GM18517 (cell line): ENCODE measurements at regions not wholly inside any gene's neighbourhood (a gene's known extent, or its start where the extent isn't known, plus 50 kb on each side); places are given as distances from the start of the nearest gene placed in this dataset.
"Not testable (repeated sequence)": the region's sequence is repeated elsewhere in the genome, so short reads cannot be mapped to it uniquely, and the experiment has no call there.

ENCODE experiments used
- ATAC-seq: cut with Tn5 transposase; IDR thresholded peaks from one replicate; pipeline ENCODE4 v1.9.1; 2021; ENCODE audit warnings: mild to moderate bottlenecking, moderate library complexity; ENCODE audit not compliant: unreplicated experiment

DNA sequence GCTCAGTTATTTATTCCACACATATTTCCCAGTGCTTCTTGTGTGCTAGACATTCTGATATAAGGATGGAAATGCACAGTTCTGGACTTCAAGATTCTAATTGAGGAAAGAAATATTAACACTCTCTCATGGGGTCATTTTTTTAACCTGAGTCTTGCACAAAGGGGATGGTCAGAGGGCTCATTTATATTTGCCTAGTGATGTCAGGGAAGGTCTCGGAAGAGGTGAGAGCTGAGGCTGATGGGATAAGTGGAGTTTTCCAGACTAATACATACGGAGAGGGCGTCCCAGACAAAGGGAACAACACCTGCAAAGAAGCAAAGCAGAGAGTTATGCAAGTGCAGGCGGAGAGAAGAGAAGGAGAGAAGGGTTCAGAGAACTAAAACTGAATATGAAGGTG is 1304.6 kb upstream of the TENM4 start:
- no peak for ATAC-seq

DNA sequence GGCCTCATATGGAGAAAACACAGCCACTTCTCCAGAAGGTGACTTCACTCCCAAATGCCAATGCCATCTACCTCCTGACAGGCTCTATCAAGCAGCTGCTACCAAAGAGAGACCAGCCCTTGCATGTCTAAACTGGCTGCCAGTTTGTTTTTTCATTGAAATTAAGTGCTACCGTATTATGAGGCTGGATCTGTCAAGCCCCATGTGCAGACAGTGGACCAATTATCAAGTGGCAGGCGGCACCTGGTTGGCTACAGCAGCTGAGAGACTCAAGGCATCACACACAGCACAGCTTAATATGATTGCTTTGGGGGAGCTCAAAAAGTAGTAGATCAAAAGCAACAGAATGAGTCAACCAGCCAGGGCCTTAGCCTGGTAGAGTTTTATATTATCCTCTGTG is 1293.0 kb upstream of the TENM4 start:
- ATAC-seq, result no peak

DNA sequence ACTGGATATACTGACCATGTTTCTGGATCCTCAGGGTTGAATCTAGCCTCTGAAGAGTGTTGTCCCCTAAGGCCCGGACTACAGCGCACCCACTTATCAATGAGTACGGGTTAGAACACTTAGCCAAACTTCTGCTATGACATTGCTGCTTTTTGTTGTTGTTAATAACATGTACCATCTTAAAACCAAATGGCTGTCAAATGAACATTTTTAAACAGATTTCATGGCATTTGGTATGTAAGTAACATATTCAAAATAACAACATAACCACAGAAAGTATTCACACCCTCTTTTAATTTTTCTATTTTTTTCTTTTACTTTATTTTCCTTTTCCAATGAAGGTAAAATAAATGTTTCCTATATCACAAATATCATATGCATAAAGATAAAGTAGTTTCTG is 1292.5 kb upstream of the TENM4 start:
- no peak for ATAC-seq

DNA sequence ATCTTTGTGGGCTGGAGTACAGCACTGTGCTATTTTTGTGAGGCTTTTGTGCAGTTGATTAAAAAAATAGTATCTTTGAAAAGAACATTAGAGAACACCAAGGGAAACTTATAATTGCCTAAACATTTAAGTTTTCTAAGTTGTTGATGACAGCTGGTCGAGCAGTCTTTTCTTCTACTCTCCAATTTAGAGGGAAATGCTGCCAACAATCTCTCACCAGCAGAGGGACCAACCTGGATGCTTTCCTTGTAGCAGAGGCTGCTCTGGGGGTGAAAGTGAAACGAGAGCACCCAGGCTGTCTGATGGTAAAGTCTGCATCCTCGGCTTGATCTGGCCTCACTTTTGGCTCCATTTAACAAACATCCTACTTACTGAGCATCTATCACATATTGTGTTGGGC is 1286.5 kb upstream of the TENM4 start:
- peak; percentile 75 for ATAC-seq

DNA sequence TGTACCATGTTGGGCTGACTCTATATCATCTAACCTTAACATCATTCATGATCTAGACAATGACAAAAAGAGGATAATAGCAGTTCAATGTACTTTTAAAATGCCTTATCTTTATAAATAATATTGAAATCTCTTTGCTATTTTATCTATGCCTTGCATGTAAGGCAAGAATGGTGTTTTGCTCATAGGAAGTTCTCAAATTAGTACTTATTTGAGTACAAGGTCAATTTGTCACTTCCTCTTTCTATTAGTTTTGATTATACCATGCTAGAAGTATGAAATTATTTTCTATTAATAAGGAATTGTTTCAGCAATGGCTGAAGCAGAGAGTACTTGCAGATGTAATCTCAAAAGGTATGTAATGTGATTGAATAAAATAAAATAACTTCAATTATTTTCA is 1285.4 kb upstream of the TENM4 start:
- no peak for ATAC-seq

- ATAC-seq, result no peak
Measured at GRCh38 chr11:80724366-80724765, 1283.5 kb upstream of the TENM4 start.

DNA sequence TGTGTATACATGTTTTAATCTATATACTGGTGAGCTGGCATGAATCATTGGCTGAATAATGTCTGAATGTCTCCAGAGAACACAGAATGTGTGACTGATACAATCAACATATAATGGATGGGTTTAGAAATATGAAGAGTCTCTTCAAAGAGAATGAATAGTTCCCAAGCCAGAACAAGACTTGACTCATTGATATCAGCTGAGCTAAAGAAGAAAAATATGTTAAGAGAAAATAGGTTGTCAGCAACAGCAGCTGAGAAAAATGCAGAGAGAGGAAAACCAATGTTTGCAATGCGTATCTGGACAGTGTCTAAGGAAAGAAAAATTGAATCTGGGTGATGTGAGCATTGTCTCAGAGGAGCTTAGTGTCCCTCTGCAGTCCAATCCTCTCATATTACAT is 1281.8 kb upstream of the TENM4 start:
- ATAC-seq, result no peak

GRCh38 chr11:80720295-80720694 is 1279.5 kb upstream of the TENM4 start:
- no peak for ATAC-seq

GRCh38 chr11:80719292-80719646 is 1278.4 kb upstream of the TENM4 start:
- ATAC-seq, result no peak

- ATAC-seq, result no peak
Measured at GRCh38 chr11:80718611-80719291, 1277.9 kb upstream of the TENM4 start.

GRCh38 chr11:80702264-80702663 is 1261.4 kb upstream of the TENM4 start:
- no peak for ATAC-seq

DNA sequence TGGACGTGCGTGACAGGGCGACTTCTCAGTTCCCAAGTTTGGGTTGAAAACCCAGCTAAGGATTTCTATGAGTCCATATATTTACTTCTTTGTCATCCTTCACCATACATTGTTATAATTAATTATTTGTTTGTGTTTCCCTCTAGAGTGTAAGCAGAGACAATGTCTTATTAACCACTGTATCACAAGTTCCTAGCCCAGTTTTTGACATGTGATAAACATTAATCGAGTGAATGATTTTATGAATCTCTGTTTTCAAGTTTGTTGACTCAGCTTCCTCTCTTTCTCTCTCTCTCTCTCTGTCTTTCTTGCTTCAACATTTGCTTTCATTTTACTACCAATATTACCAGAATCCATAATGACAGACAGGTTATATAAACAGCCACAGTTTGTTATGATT is 1259.6 kb upstream of the TENM4 start:
- no peak for ATAC-seq

- not testable (repeated sequence) for ATAC-seq
Measured at GRCh38 chr11:80699406-80700177, 1258.8 kb upstream of the TENM4 start.

DNA sequence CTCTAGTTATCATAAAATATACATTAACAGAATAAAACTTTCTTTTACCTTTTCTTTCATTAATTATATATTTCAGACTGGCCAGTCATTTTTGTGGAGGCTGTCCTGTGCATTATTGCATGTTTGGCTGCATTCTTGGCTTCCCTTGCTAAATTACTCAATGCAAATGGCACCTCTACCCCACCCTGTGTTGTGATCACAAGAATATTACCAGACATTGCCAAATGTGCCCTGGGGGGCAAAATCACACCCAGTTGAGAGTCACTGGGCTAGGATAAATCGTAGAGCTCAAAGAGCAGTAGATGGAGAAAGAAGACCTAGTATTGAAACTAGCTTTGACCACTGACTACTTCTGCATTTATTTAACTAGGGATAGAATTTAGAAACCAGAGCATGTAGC is 1257.8 kb upstream of the TENM4 start:
- ATAC-seq, result no peak

GRCh38 chr11:80694385-80694784 is 1253.6 kb upstream of the TENM4 start:
- ATAC-seq, result no peak

- ATAC-seq, result no peak
Measured at GRCh38 chr11:80687941-80688340, 1247.1 kb upstream of the TENM4 start.

DNA sequence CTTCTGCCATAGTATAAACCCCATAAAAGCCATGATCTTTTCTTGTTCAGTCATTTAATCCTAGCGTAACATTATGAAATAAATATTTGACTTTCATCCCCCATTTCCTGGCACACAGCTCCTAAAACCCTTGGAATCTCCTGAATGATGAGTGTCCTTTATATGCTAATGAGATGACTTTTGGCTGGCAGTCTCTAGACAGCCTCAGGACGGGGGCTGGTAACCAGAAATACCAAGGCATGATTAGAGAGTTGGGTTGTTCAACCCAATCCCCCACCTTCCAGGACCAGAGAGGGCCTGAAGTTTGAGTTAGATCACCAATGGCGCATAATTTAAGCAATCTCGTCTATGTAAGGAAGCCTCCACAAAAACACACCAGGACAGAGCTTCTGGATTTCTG is 1246.1 kb upstream of the TENM4 start:
- no peak for ATAC-seq

GRCh38 chr11:80673566-80673965 is 1232.7 kb upstream of the TENM4 start:
- no peak for ATAC-seq

GRCh38 chr11:80669620-80670019 is 1228.8 kb upstream of the TENM4 start:
- no peak for ATAC-seq

DNA sequence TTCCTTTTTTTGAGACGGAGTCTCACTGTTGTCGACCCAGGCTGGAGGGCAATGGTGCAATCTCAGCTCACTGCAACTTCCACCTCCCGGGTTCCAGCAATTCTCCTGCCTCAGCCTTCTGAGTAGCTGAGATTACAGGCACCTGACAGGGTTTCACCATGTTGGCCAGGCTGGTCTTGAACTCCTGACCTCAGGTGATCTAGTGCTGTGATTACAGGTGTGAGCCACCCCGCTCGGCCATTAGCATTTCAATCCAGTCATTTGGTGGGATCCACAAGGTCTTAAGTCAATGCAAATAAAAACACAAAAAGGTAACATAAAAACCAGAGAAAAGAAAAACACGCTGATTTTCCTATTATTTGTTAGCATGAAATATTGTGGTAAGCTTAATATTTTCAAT is 1227.2 kb upstream of the TENM4 start:
- no peak for ATAC-seq

GRCh38 chr11:80655834-80656233 is 1215.0 kb upstream of the TENM4 start:
- no peak for ATAC-seq

- ATAC-seq, result no peak
Measured at GRCh38 chr11:80650966-80651365, 1210.1 kb upstream of the TENM4 start.

DNA sequence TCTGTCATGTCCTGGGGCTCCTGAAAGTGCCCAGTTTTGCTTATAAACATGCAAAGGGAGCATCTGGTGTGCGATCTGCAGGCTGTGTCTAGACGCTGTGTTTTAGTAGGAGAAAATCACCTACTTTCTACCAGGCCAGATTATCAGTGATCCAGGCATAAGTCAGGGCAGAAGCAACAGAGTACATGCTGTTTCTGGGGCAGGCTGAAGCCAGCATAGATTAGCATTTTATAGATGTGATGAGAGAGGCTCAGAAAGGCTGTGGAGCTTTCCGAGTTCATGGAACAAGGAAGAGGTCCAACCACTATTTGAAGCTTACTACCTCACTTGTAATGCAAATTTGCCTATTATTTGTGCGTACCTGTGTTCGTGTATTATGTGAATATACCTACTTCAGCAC is 1208.4 kb upstream of the TENM4 start:
- ATAC-seq, result no peak
